HG03432 (cell line): ENCODE measurements at regions not wholly inside any gene's neighbourhood (a gene's known extent, or its start where the extent isn't known, plus 50 kb on each side); places are given as distances from the start of the nearest gene placed in this dataset.

Experiments
- ATAC-seq: cut with Tn5 transposase; IDR thresholded peaks from one replicate; pipeline ENCODE4 v1.9.1; 2021; ENCODE audit warnings: mild to moderate bottlenecking, moderate library complexity; ENCODE audit not compliant: unreplicated experiment

DNA sequence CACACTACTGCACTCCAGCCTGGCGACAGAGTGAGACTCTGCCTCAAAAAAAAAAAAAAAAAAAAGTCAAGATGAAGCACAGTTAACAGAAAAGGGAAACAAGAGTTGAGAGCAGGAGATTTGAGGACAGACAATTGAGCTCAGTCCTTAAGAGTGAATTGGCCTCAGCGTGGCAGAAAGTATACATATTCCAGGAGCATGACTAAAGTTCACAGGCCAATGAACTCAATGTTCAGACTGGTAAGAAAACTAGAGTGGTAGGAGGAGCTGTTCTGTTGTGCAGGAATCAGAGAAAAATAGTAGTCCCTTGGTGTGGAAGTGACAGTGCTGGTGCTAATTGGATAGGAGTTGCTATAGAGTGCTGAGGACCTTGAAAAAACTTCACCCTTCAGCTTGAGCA is 60.0 kb downstream of the NRN1 start:
- no peak for ATAC-seq

DNA sequence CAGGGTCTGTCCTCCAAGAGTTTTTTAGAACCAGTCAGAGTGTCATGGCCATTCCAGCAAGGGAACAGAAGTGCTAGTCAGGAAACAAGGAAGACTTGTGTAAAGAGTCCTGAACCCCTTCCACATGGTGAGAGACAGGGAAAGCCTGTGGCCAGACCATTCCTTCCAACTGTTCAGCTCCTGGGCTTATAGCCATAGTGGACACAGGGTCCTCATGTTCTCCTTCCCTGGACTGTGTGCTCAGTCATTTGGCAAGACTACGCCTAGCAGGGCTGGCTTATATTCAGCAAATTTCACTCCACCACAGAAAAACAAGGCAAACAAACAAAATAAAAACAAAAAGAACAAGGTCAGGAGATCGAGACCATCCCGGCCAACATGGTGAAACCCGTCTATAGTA is 60.5 kb downstream of the NRN1 start:
- ATAC-seq = no peak

DNA sequence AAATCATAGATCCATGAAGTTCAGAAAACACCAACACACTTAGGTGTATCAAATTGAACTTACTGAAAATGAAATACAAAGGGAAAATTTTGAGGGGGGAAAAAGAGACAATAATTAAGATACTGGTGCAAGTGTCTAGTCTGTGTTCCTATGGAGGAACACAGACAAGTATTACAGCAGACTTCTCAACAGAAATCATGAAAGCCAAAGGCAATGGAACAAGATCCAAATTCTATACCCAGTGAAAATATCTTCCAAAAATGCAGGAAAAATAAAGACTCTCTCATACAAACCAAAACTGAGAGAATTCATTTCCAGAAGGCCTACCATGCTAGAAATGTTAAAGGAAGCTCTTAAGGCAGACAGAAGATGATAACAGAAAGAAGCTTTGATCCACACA is 63.1 kb downstream of the NRN1 start:
- no peak for ATAC-seq

DNA sequence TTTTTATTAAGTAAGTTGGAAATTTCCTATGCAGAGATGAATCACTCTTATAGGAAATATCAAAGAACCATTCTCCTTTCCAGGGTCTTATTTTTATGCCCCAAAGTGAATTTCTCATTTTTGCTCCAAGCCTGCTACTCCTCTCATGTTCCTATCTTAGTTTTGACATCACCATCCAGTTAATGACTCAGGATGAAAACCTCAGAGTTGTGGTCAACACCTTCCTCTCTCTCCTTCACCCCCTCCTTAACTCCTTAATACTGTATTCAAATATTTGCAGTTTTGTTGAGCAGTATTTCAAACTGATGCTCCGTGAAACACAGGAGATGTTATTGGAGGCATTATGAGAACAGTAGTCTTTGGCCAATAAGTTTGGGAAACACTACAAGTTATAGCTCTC is 64.1 kb downstream of the NRN1 start:
- no peak for ATAC-seq

DNA sequence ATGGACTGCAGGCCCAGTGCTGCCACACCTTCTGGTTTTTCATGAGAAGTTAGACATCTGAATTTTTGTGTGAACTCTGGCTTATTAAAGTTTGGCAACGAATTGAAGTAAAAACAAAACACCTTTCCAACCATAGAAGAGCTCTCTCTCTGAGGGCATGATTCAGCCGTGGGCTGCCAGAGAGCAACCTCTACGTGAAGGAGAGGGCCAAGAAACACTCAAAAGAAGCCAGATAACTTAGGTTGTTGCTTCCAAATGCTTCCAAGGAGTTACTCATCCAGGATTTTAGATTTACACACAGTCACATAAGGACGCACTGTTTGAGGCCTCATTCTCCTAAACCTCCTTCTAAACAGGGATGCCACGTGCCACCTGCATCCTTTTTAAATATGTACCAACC is 65.5 kb downstream of the NRN1 start:
- ATAC-seq = no peak

DNA sequence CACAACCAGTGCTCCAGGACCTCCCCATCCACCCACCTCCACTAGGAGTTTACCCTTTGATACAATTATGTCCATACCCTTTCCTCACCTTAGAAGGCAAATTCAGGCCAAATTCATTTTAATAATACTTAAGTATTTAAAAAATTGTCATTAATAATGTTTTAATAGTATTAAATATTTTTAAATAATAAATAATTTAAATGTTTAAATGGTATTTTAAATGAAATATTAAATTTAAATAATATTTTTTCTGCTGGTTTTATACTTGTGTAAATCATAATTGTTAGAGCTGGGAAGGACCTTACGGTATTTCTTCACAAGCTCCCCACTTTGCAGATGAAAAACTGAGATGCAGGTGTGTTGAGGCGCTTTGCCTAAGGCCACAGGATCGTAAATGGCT is 67.8 kb downstream of the NRN1 start:
- ATAC-seq = no peak

DNA sequence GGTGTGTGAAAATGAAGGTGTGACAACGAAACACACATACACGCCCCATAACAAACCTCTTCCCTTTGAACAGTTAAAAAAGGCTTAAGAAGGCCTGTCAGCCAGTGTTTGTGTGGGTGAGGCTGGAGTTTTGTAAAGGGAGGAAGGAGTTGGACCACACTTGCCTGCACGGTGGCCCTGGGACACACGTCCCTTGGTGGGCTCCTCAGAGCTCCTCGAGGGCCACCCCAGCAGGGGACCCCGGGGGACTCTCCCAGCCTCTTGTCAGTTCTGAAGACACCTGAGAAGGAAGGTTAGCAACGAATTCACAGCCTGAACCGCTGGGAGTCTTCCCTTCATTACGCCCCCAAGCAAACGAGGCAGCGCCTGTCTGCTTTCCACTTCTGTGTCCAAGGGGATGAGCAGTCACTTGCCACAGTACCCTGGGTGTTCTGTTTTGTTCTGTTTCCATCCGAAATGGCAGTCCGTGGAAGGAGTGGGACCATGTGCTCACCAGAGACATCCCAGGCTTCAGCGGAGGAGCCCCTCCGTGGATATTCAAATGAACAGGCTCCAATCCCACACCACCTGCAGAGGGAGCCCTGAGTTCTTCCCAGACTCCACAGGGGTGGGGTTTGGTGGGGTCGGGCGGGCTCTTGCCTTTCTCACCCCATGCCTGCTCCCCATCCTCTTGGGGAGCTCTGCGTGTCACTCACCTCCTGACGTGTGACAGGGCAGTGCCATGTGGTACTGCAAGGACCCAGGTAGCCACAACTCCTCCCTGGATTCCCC is 68.6 kb downstream of the NRN1 start:
- ATAC-seq = no peak

DNA sequence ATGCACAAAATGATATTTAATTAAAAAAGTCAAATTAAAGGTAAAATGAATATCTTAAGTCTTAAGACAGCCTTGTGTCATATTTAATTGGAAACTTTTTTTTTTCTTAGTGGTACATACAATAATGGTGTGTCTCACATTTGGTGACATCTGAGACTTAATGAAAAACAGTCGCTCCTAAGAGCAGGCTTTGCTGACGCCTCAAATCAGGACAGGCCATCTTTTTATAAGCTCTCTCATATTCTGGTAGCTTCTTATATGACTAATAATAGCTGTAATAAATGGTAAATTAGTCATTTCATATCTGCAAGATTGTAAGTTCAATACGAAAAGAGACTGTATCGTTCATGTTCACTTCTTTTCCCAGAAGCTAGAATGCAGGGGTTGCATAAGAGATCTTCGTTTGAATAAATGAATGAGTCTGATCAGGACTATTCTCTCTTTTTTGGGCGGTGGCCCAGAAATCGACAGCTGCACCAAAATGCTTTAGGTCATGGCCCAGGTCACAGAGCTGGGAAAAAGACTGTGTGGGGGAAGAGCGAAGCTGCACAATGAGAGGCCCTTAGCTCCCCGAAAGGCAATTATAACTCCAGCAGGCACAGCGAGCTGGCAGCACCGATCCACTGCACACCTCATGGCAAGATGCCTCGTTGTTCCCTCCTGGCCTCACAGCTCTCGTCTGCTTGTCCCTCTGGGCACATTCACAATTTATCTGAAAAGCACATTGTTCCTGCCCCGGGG is 69.4 kb downstream of the NRN1 start:
- ATAC-seq = no peak

DNA sequence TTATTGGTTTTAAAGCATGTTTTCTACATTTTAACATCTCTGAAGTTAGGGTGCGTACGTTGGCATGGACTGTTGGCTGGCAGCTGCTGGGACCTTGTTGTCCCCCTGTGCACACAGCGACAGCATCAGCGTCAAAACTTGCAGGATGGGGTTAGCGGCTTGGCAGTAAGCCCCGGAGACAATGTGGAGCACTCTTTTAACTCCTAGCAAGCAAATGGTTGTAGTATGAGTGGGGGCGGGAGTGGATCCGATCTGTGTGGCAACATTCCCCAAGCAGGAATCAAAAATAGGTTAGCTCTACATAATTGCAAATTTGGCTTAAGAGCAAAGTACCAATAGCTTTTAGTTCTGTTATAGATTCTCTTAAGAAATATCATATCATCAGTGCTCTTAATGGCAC is 70.1 kb downstream of the NRN1 start:
- no peak for ATAC-seq

DNA sequence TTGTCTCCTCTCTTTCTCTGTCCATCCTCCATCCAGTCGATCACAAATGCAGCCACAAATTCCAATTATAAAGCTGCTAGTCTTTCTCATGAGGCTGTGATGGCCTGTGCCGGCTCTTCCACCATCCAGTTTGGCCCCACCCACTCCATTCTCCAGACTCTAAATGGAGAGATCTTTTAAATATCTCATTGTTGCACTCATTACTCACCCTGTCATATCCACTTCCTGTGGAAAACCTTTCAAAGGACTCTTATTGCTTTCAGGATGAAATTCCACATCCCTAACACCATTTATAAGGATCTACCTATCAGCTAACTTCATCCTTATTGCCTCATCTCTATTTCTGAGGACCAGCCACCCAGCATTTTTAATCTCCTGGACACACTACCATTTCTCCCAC is 70.6 kb downstream of the NRN1 start:
- no peak for ATAC-seq

DNA sequence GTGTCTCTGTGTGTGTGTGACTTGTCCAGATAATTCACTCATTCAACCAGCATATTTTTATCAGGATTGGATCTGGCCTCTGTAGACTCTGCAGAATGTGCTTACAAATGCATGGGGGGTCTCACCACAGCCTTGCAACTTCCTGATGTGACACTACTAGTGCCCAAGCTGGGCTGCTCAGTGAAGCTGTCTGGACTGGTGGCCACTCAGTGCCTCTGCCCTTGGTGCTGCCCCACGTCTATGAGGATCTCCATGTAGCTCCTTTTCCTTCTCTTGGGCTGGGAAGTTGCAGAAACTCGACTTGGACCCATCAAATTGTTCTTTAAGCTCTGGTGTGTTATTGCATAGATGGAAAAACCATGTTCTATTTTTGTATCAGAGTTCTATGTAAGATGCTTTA is 75.8 kb downstream of the NRN1 start:
- no peak for ATAC-seq

DNA sequence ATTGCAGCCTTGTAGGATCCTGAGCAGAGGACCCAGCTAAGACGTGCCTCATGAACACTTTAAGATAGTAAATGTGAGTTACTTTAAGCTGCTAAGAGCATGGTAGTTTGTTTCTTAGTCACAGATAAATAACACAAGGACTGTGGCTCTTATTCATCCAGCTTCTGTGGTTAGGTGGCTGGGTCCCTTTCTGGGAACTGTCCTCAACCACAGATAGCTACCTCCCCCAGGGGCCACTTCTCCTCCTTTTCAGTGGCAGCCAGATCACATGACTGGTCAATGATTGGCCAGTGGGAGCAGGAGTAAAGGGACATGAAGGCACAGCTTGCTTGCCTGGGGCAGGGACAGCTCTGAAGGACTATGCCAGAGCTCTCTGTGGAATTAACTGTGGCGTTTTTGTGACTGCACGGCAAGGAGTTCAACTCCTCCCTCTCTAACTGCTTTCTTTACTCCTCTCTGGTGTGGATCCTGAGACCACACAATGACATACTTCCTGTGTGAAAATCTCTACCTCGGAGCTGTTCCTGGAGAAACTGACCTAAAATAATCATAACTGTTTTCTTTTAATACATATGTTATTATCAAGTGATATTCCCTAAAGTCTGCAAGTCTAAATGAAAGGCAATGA is 76.5 kb downstream of the NRN1 start:
- no peak for ATAC-seq

DNA sequence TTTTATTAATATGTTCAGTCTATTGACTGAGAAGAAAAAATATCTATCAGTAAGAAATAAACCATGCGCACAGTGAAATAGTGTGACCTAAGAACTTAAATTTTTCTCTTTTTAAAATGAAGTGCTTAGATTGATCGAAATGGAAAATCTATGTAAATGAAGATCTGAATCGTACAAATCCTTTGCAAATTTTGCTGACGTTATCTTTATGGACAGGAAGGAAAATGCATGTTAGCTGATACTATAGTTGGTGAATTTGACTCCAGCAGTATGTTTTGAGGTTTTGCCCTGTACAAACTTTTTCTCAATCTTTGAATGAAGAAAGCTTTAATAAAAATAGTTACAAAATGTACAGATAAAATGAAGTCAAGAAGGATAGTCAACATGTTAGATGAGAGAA is 82.9 kb downstream of the NRN1 start:
- no peak for ATAC-seq

DNA sequence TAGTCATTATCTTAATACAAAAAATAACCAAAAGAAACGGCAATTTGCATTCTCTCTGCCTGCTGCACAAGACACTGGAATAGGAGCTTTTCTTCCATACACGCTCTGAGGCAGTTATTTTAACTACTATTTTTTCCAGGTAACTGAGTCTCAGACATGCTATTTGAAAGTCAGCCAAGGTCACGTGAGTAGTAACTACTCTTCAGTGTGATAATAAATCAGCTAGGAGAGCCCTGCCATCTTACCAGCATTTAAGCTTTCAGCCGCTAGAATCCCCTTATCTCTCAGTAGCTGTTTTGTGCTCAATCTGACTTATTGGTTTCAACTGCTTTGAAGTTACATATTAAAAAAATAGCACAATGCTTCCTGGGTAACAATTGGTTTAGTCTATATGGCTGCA is 84.5 kb downstream of the NRN1 start:
- ATAC-seq = no peak

DNA sequence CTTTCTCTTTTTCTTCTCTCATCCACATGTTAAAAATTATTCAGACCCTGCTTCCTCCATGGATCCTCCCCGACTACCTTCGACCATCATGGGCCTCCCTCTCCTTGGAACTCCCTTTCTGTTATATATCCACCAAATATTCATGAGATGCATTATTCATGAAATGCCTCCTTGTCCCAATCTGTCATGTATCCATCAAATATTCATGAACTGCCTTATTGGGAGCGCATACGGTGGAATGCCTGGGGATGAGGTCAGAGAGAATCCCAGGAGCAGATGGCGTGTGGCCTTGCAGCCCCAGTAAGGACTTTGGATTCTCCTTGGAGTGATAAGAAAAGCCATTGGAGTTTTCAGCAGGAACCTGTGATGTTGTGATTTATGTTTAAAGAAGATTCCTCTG is 97.0 kb downstream of the NRN1 start:
- no peak for ATAC-seq

DNA sequence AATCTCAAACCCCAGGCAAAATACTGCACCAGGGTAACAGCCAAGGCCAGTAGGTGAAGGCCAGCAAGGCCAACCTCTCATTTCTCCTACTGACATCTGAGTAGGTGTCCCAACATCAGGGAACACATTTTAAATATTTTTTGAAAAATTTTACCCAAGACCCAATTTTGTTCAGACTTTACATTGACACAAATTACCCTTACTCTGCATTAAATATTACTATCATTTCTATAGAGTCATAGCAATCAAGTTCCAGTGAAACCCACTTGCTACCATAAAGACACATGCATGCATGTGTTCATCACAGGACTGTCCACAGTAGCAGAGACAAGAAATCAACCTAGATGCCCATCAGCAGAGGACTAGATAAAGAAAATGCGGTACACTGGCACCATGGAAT is 99.9 kb downstream of the NRN1 start:
- ATAC-seq = no peak

DNA sequence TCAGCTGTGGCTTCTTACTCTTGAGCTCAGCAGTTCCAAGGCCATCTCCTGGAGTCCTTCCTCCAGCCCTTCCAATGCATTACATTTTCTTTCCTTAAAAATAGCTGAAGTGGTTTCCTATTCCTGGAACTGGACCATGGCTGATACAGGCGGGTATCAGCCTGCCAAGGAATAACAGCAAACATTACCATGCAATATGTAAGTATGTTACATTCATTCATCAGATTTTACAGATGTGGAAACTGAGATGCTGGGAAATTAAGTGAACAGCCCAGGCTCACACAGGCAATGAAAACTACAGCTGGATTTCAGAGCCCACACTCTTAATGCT is 100.4 kb downstream of the NRN1 start:
- no peak for ATAC-seq

DNA sequence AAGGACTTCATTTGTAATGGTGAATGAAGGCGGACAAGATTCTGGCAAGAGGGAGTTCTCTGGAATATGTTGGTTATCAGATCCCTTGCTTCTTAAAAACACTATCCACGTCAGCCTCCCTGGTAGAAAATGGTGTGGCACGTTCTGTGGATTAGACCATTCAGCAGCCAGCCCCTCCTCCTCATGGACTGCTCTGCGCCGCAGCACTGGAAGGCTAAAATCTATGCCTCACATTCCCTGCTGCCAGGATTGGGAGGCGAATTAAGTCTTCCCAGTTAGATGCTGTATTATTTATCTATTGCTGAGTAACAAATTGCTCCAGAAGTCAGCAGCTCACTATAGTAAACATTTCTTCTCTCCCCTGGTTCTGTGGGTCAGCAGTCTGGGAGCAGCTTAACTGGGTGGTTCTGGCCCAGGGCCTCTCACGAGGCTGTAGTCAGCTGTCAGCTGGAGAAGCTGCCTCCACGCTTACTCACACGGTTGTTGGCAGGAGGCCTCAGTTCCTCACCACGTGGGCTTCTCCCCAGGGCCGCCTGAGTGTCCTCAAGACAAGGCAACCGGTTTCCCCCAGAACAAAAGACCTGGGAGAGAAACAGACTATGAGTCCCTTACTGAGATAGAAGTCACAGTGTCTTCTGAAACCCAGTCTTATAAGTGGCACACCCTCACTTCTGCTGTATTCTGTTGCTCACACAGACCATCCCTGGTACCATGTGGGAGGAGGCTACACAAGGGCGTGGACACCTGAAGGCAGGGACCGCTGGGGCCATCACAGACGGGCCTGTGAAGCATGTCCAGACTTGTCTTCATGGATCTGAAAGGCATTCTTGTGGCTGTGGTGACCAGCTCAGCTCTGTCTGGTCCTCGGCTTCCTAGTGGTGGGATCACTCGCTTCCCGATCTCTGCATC is 101.0 kb downstream of the NRN1 start:
- ATAC-seq = no peak

DNA sequence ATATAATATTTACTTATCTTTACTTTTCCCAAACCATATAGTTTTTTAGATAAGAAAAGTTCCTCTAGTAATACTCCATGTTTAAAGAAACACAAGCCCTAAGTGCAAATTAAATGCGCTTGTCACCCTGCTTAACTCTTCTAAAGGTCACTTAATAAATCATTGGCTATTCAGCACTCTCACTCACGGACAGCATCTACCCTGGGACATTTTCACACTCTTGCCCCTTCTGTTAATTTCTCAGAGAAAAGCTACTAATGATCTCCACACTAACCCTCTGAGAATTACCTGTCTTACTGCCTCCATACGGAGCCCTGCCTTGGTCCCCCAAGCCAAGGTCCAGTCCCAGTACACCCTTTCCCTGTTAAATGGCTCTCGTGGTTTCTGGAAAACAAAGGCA is 102.2 kb downstream of the NRN1 start:
- no peak for ATAC-seq

DNA sequence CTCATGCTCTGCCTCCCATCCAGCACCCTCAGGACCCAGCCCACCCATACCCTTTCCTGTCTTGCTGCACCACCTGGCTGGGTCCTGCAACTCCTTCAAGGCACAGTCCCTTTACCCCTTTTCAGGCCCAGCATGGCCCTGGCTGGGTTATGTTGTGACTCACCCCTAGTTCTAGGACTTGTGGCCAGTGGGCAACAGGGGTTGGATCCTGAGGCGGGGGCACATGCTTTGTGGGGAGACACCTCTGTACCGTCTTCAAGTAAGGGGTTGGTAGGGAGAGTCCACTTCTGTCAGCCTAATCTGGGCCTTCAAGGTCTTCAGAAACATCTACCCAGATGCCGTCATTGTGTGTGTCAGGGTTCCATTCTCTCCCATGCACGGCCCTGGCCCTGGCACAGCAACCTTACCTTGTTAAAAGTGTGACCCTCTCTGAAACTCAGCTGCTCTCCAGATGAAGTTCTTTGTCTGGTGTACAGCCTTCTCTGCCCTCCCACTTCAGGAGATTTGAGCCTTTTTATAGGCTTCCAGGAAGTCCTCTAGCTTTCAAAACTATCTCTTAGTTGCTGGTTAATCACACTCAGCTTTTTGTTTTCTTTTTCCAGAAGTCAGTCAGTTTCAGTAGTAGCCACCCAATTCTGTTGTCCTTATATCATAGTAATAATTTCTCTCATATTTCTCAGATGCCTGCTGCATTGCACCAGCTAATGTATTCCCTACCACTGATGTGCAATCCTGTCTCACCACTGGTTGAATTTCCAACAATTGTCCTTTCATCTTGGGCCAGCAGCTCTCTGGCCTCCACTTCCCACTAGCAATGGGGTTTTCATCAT is 107.3 kb downstream of the NRN1 start:
- ATAC-seq = no peak
